Nephron progenitor cell (in vitro differentiated cells): ENCODE measurements at regions not wholly inside any gene's neighbourhood (a gene's known extent, or its start where the extent isn't known, plus 50 kb on each side); places are given as distances from the start of the nearest gene placed in this dataset.

Source experiments
- DNase-seq: peaks from one replicate; pipeline ENCODE4 v3.0.0; 2021
- H3K27ac Mint-ChIP-seq: 2 replicates; pipeline ENCODE4 v1.8.0; 2021; ENCODE audit warnings: mild to moderate bottlenecking, moderate library complexity, mixed read lengths
- H3K27me3 Mint-ChIP-seq: 2 replicates; pipeline ENCODE4 v1.8.0; 2021; ENCODE audit warnings: mild to moderate bottlenecking, low read depth, mixed read lengths; ENCODE audit not compliant: poor library complexity
- H3K36me3 Mint-ChIP-seq: 2 replicates; pipeline ENCODE4 v1.8.0; 2021; ENCODE audit warnings: low read depth, mixed read lengths
- H3K4me1 Mint-ChIP-seq: 2 replicates; pipeline ENCODE4 v1.8.0; 2021; ENCODE audit warnings: mixed read lengths
- H3K4me3 Mint-ChIP-seq: 2 replicates; pipeline ENCODE4 v1.8.0; 2021; ENCODE audit warnings: mild to moderate bottlenecking, moderate library complexity, mixed read lengths
- H3K9me3 Mint-ChIP-seq: 2 replicates; pipeline ENCODE4 v1.8.0; 2021; ENCODE audit warnings: mild to moderate bottlenecking, moderate library complexity, mixed read lengths
- TF ChIP-seq, protein P1 (sequence below): fragments of 200-600 bp; sonication (generic); IDR thresholded peaks from 2 replicates; pipeline ENCODE4 v1.5.0; 2021; ENCODE audit warnings: antibody characterized with exemption

DNA sequence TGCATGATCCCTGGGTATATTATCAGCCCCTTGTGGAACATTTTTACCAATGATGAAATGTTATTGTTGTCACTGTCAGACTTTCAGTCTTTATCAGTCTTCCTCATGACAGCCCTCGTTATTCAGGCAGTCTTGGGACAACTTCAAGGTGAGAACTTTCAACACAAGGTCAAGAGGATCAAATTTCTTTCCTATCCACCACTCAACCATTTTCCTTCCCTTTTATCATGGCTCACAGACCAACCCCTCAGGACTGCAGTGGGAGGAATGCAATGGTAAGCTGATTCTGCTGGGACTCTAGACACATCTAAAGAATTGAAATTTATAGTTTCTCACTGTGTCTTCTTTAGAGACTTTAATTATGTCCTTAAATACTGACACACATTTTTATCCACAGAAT is 107.0 kb upstream of the LSAMP start:
- Mint-ChIP-seq H3K27ac (peak overlapping the region; percentile 47), H3K36me3 (no peaks in the 10 kb centered on the region), H3K4me1 (peaks cover 18% of the 10 kb centered on the region), H3K9me3 (no peaks in the 10 kb centered on the region), H3K4me3 (no peak overlapping the region), H3K27me3 (no peaks in the 10 kb centered on the region)
- TF ChIP-seq, protein P1, sequence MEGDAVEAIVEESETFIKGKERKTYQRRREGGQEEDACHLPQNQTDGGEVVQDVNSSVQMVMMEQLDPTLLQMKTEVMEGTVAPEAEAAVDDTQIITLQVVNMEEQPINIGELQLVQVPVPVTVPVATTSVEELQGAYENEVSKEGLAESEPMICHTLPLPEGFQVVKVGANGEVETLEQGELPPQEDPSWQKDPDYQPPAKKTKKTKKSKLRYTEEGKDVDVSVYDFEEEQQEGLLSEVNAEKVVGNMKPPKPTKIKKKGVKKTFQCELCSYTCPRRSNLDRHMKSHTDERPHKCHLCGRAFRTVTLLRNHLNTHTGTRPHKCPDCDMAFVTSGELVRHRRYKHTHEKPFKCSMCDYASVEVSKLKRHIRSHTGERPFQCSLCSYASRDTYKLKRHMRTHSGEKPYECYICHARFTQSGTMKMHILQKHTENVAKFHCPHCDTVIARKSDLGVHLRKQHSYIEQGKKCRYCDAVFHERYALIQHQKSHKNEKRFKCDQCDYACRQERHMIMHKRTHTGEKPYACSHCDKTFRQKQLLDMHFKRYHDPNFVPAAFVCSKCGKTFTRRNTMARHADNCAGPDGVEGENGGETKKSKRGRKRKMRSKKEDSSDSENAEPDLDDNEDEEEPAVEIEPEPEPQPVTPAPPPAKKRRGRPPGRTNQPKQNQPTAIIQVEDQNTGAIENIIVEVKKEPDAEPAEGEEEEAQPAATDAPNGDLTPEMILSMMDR = no peak
- DNase-seq = peak; percentile 8

DNA sequence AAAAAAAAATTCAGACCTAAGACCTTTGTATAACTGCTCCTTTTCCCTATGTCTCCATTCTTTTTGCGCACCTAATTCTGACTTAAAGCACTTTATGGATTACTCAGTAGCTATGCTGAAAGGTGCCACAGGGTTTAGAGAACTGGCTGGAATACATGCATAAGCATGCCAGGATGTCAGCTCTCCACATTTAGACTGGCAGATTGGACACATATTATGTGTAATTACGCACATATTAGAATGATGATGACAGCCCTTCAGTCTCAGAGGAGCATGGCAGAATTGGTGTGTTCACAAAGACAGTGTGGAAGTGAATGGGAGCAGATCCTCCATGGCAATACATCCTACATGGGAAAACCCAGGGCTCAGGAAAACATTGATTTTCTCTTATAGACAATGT is 108.1 kb upstream of the LSAMP start:
- TF ChIP-seq, protein P1 = no peak
- DNase-seq = no peak
- H3K4me3 Mint-ChIP-seq = no peak overlapping the region

DNA sequence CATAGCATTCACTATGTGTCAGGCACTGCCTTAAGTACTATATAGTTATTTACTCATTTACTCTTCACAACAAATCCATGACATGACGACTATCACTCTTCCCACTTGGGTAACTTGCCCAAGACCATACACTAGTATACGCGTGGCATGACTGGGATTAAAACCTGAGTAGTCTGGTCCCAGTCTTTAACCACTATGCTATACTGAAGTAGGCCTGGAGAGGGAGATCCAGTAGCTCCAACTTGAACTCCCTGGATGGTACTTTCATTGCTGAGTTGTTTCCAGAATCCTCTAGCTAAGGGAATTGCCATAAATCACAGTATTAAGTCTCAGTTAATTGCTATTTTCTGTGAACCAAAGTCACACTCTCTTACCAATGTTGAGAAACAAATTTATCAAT is 116.2 kb upstream of the LSAMP start:
- Mint-ChIP-seq H3K27me3 (no peaks in the 10 kb centered on the region), H3K9me3 (no peaks in the 10 kb centered on the region), H3K36me3 (no peaks in the 10 kb centered on the region), H3K4me1 (no peaks in the 10 kb centered on the region), H3K4me3 (no peak overlapping the region), H3K27ac (no peak overlapping the region)
- TF ChIP-seq, protein P1 = no peak
- no peak for DNase-seq

More for the DNA sequence above, 108.1 kb upstream of the LSAMP start:
- Mint-ChIP-seq H3K27me3 (no peaks in the 10 kb centered on the region), H3K9me3 (no peaks in the 10 kb centered on the region), H3K4me1 (peaks cover 18% of the 10 kb centered on the region), H3K36me3 (no peaks in the 10 kb centered on the region), H3K27ac (no peak overlapping the region)

DNA sequence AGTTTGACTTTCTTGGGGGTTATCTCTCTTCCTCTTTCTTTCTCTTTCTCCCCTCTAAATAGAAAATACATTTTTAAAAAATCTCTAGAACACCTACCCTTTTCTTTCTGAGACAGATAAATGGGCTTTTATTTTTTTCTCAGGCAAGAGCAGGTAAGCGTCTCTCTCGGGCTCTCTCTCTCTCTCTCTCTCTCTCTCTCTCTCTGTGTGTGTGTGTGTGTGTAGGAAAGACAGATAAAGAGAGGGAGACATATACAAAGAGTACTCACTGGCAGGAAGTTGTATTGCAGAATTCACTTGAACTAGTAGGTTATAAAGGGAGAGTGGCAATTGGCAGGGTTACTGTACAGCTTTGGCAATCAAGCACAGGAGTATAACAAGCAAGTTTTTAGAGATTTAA is 118.1 kb upstream of the LSAMP start:
- no peaks in the 10 kb centered on the region for H3K36me3 Mint-ChIP-seq
- H3K9me3 Mint-ChIP-seq = no peaks in the 10 kb centered on the region
- no peak overlapping the region for H3K27ac Mint-ChIP-seq
- H3K27me3 Mint-ChIP-seq = no peaks in the 10 kb centered on the region
- DNase-seq = no peak
- H3K4me1 Mint-ChIP-seq = no peaks in the 10 kb centered on the region
- TF ChIP-seq, protein P1 = no peak
- no peak overlapping the region for H3K4me3 Mint-ChIP-seq

DNA sequence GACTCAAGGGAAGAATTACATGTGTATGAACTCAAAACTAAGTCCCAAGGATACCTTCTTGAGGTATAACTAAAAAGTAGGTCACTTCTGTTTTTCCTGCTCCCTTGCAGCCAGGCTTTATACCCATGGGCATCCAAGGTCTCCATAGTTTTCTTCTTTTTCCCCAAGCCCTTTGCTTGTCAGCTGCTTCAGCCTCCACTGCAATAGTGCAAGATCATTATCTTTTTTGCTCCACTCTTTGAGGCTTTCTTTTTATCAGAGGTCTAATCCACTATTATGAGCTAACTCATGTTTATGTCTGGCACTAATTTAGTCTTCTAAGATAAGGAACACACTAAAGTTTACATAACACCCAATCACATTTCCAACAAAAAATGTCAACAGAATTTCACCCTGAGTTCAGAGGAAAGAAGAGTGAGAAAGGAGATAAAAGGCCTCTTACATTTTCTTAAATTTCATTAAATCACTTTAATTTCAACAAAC is 121.2 kb upstream of the LSAMP start:
- no peak for DNase-seq
- no peaks in the 10 kb centered on the region for H3K4me1 Mint-ChIP-seq
- no peaks in the 10 kb centered on the region for H3K36me3 Mint-ChIP-seq
- TF ChIP-seq, protein P1 = no peak
- H3K9me3 Mint-ChIP-seq = no peaks in the 10 kb centered on the region
- H3K4me3 Mint-ChIP-seq = no peak overlapping the region
- no peak overlapping the region for H3K27ac Mint-ChIP-seq
- no peaks in the 10 kb centered on the region for H3K27me3 Mint-ChIP-seq

DNA sequence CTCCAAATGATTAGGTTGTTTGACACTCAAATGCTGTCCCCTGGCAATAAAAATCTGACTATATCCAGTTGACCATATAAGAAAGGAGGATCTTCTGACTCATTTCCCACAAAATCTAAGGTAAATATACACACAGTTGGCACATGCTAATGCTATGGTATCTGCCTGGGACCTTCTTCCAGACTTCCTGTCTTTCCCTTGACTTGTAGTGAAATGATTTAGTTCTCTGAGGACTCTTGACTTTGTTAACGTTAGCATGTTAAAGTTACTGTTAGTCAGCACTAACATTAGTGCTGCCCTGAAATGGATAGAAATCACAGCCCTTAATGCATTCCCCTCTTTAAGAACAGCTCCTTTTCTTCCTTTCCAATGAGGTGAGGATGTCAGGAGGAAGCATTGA is 124.3 kb upstream of the LSAMP start:
- Mint-ChIP-seq H3K36me3 (no peaks in the 10 kb centered on the region), H3K9me3 (peaks cover 6% of the 10 kb centered on the region), H3K27me3 (no peaks in the 10 kb centered on the region), H3K27ac (no peak overlapping the region), H3K4me3 (no peak overlapping the region), H3K4me1 (no peaks in the 10 kb centered on the region)
- no peak for DNase-seq
- TF ChIP-seq, protein P1 = no peak
